ENCODE measurements at regions not wholly inside any gene's neighbourhood (a gene's known extent, or its start where the extent isn't known, plus 50 kb on each side); places are given as distances from the start of the nearest gene placed in this dataset.
"Not testable (repeated sequence)": the region's sequence is repeated elsewhere in the genome, so short reads cannot be mapped to it uniquely, and the experiment has no call there.

GRCh38 chr15:67951187-67951586, 102.9 kb upstream of the PIAS1 start:
- not testable (repeated sequence) for TF ChIP-seq CTCF (tag by site-specific recombination; IDR thresholded peaks at IDR 0.05); GLI4 (tag by site-specific recombination; IDR thresholded peaks at IDR 0.05); ATF2 (tag by site-specific recombination; IDR thresholded peaks at IDR 0.05; ENCODE audit: low read depth); ZNF138 (tag by site-specific recombination; IDR thresholded peaks at IDR 0.05; ENCODE audit: borderline replicate concordance); REST (tag by site-specific recombination; IDR thresholded peaks at IDR 0.05); YY1 (tag by site-specific recombination; IDR thresholded peaks at IDR 0.05); ZNF473 (tag by site-specific recombination; IDR thresholded peaks at IDR 0.05)

All from HEK293 (cell line).